ENCODE measurements at regions not wholly inside any gene's neighbourhood (a gene's known extent, or its start where the extent isn't known, plus 50 kb on each side); places are given as distances from the start of the nearest gene placed in this dataset.

DNA sequence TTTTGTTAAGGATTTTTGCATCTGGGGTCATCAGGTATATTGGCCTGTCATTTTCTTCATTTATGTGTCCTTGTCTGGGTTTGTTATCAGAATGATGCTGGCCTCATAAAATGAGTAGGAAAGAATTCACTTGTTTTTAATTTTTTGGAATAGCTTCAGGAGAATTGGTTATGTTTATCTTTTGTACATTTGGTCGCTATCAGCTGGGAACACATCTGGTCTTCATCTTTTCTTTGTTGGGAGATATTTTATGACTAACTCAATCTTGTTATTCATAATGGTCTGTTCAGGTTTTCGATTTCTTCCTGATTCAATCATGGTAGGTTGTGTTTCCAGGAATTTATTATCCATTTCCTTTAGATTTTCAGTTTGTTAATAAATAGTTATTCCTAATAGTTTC is 207.5 kb upstream of the ASCC3 start:
- no peak for TF ChIP-seq CTCF (IDR thresholded peaks at IDR 0.05)
- no peak for TF ChIP-seq POLR2A (IDR thresholded peaks at IDR 0.05)
- no peak for TF ChIP-seq POLR2AphosphoS5 (IDR thresholded peaks at IDR 0.05)
